Activated CD4-positive, alpha-beta memory T cell treated with anti-CD3 and anti-CD28 coated beads for 36 hours (primary cell): ENCODE measurements at regions not wholly inside any gene's neighbourhood (a gene's known extent, or its start where the extent isn't known, plus 50 kb on each side); places are given as distances from the start of the nearest gene placed in this dataset.
"Not testable (repeated sequence)": the region's sequence is repeated elsewhere in the genome, so short reads cannot be mapped to it uniquely, and the experiment has no call there.

Source experiments
- CTCF ChIA-PET: fragments of 350-600 bp; sonication (Branson Sonifier 250); formaldehyde crosslinking; loops from one replicate; lab custom pipeline; 2021; ENCODE audit warnings: antibody characterized with exemption, inconsistent platforms; lab: Charles Lee
- POLR2A ChIA-PET: fragments of 350-600 bp; sonication (Branson Sonifier 250); formaldehyde crosslinking; loops from one replicate; lab custom pipeline; 2021; ENCODE audit warnings: antibody characterized with exemption; lab: Charles Lee
- DNase-seq: peaks from one replicate; pipeline ENCODE4 v3.0.0-alpha.2; 2020
- H3K27ac Mint-ChIP-seq: one replicate; pipeline ENCODE4 v1.8.0; 2021; ENCODE audit warnings: mixed read lengths
- H3K27me3 Mint-ChIP-seq: one replicate; pipeline ENCODE4 v1.8.0; 2021; ENCODE audit warnings: mixed read lengths
- H3K36me3 Mint-ChIP-seq: one replicate; pipeline ENCODE4 v1.8.0; 2021; ENCODE audit warnings: mixed read lengths
- H3K4me1 Mint-ChIP-seq: one replicate; pipeline ENCODE4 v1.8.0; 2021; ENCODE audit warnings: low read depth, mixed read lengths
- H3K4me3 Mint-ChIP-seq: one replicate; pipeline ENCODE4 v1.8.0; 2021; ENCODE audit warnings: mild to moderate bottlenecking, mixed read lengths
- H3K9me3 Mint-ChIP-seq: one replicate; pipeline ENCODE4 v1.8.0; 2021; ENCODE audit warnings: mixed read lengths
- intact Hi-C: fragments of 100-400 bp; cut with micrococcal nuclease; formaldehyde crosslinking; loops from one replicate; pipeline ENCODE4 v1.15.1; 2023

GRCh38 chrX:139192386-139192961 is 338.1 kb upstream of the F9 start:
- Mint-ChIP-seq H3K4me3 (no peak overlapping the region), H3K27ac (no peak overlapping the region), H3K9me3 (no peaks in the 10 kb centered on the region), H3K27me3 (peaks cover 19% of the 10 kb centered on the region), H3K36me3 (no peaks in the 10 kb centered on the region), H3K4me1 (peaks cover 2% of the 10 kb centered on the region)
- CTCF ChIA-PET, result no interaction called here
- POLR2A ChIA-PET, result no interaction called here
- DNase-seq, result no peak
- intact Hi-C loops, result no loop called here

GRCh38 chrX:139191746-139192385 is 338.7 kb upstream of the F9 start:
- H3K9me3 Mint-ChIP-seq, result no peaks in the 10 kb centered on the region
- no peaks in the 10 kb centered on the region for H3K36me3 Mint-ChIP-seq
- no peak overlapping the region for H3K4me3 Mint-ChIP-seq
- no peak overlapping the region for H3K27ac Mint-ChIP-seq
- H3K4me1 Mint-ChIP-seq, result peaks cover 2% of the 10 kb centered on the region
- intact Hi-C loops, result no loop called here
- CTCF ChIA-PET, result no interaction called here
- peaks cover 17% of the 10 kb centered on the region for H3K27me3 Mint-ChIP-seq
- DNase-seq, result no peak
- POLR2A ChIA-PET, result no interaction called here

DNA sequence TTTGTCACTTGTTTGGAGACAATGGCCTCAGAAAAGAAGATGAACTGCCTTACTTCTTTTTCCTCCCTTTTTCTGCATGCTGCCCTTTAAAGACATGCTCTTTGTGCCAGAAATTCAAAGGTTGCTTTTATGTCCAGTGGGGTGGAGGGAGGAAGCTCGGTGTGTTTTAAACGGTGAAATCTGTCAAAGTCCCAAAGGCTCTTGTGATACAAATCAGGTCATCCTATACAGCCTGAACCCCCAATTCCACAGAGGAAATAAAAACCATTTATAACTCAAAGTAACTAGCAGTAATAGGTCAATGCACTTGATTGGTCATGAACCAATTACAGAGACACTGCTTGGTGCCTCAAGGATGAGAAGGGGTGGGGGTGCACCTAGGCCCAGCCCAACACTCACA is 339.3 kb upstream of the F9 start:
- CTCF ChIA-PET, result no interaction called here
- DNase-seq, result no peak
- intact Hi-C loops, result no loop called here
- Mint-ChIP-seq H3K27me3 (peaks cover 13% of the 10 kb centered on the region), H3K4me3 (no peak overlapping the region), H3K9me3 (no peaks in the 10 kb centered on the region), H3K36me3 (no peaks in the 10 kb centered on the region), H3K27ac (no peak overlapping the region), H3K4me1 (peaks cover 2% of the 10 kb centered on the region)
- POLR2A ChIA-PET, result no interaction called here

- Mint-ChIP-seq H3K9me3 (no peaks in the 10 kb centered on the region), H3K4me1 (no peaks in the 10 kb centered on the region), H3K36me3 (no peaks in the 10 kb centered on the region), H3K4me3 (no peak overlapping the region), H3K27me3 (no peaks in the 10 kb centered on the region), H3K27ac (no peak overlapping the region)
- intact Hi-C loops, result no loop called here
- ChIA-PET CTCF (no interaction called here), POLR2A (no interaction called here)
- DNase-seq, result no peak
These were observed 342.8 kb upstream of the F9 start for GRCh38 chrX:139187738-139188137.

GRCh38 chrX:139186991-139187390 is 343.5 kb upstream of the F9 start:
- no peak overlapping the region for H3K27ac Mint-ChIP-seq
- no peaks in the 10 kb centered on the region for H3K27me3 Mint-ChIP-seq
- CTCF ChIA-PET, result no interaction called here
- H3K4me1 Mint-ChIP-seq, result no peaks in the 10 kb centered on the region
- no peak for DNase-seq
- POLR2A ChIA-PET, result no interaction called here
- no peak overlapping the region for H3K4me3 Mint-ChIP-seq
- no peaks in the 10 kb centered on the region for H3K9me3 Mint-ChIP-seq
- intact Hi-C loops, result no loop called here
- H3K36me3 Mint-ChIP-seq, result no peaks in the 10 kb centered on the region

GRCh38 chrX:139179592-139179991 is 350.9 kb upstream of the F9 start:
- Mint-ChIP-seq H3K27me3 (peaks cover 5% of the 10 kb centered on the region), H3K4me3 (no peak overlapping the region), H3K36me3 (no peaks in the 10 kb centered on the region), H3K4me1 (no peaks in the 10 kb centered on the region), H3K27ac (no peak overlapping the region), H3K9me3 (no peaks in the 10 kb centered on the region)
- ChIA-PET CTCF (no interaction called here), POLR2A (no interaction called here)
- intact Hi-C loops, result no loop called here
- no peak for DNase-seq

GRCh38 chrX:139178980-139179379 is 351.6 kb upstream of the F9 start:
- Mint-ChIP-seq H3K27me3 (peaks cover 5% of the 10 kb centered on the region), H3K27ac (no peak overlapping the region), H3K9me3 (no peaks in the 10 kb centered on the region), H3K4me1 (no peaks in the 10 kb centered on the region), H3K4me3 (no peak overlapping the region), H3K36me3 (no peaks in the 10 kb centered on the region)
- ChIA-PET POLR2A (no interaction called here), CTCF (no interaction called here)
- DNase-seq, result no peak
- intact Hi-C loops, result no loop called here

- no peak for DNase-seq
- Mint-ChIP-seq H3K4me3 (no peak overlapping the region), H3K27ac (no peak overlapping the region), H3K36me3 (no peaks in the 10 kb centered on the region), H3K27me3 (peaks cover 3% of the 10 kb centered on the region), H3K4me1 (no peaks in the 10 kb centered on the region), H3K9me3 (no peaks in the 10 kb centered on the region)
- ChIA-PET POLR2A (no interaction called here), CTCF (no interaction called here)
- intact Hi-C loops, result no loop called here
These were observed 357.8 kb upstream of the F9 start for GRCh38 chrX:139172731-139173130.

DNA sequence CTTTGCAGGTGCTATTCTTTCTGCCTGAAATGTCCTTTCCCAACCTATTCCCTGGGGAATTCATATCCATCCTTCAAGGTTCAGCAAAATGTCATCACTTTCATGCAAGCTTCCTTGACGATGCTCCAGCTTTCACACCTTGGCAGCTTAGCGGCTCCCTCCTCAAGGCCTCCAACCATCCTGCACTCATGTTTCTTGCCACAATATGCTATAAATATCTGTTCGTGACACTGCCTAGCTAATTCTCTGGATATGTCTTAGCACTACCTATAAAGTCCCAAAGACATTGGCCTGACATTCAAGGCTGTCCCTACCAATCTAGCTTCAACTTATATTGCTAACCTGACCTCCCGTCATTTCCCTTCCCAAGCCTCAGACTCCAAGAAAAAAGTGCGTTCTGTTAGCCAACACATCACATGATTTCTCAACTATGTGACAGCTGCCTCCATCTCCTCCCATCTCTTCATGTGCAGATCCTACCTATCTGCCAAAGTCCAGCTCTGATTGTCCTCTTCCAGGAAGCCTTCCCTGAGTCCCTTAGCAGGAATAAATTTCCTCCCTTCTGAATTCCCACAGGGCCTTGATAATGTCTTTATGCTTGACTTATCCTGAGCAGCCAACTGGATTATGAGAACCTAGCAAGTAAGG is 359.9 kb upstream of the F9 start:
- CTCF ChIA-PET, result no interaction called here
- no peak overlapping the region for H3K27ac Mint-ChIP-seq
- no peaks in the 10 kb centered on the region for H3K27me3 Mint-ChIP-seq
- DNase-seq, result no peak
- no peaks in the 10 kb centered on the region for H3K9me3 Mint-ChIP-seq
- intact Hi-C loops, result no loop called here
- H3K4me3 Mint-ChIP-seq, result no peak overlapping the region
- H3K36me3 Mint-ChIP-seq, result no peaks in the 10 kb centered on the region
- POLR2A ChIA-PET, result no interaction called here
- no peaks in the 10 kb centered on the region for H3K4me1 Mint-ChIP-seq

- ChIA-PET CTCF (no interaction called here), POLR2A (no interaction called here)
- intact Hi-C loops, result no loop called here
- no peak overlapping the region for H3K27ac Mint-ChIP-seq
- no peaks in the 10 kb centered on the region for H3K36me3 Mint-ChIP-seq
- H3K4me3 Mint-ChIP-seq, result no peak overlapping the region
- DNase-seq, result no peak
- no peaks in the 10 kb centered on the region for H3K4me1 Mint-ChIP-seq
- H3K9me3 Mint-ChIP-seq, result no peaks in the 10 kb centered on the region
- H3K27me3 Mint-ChIP-seq, result no peaks in the 10 kb centered on the region
These were observed 363.3 kb upstream of the F9 start for GRCh38 chrX:139167282-139167681.

DNA sequence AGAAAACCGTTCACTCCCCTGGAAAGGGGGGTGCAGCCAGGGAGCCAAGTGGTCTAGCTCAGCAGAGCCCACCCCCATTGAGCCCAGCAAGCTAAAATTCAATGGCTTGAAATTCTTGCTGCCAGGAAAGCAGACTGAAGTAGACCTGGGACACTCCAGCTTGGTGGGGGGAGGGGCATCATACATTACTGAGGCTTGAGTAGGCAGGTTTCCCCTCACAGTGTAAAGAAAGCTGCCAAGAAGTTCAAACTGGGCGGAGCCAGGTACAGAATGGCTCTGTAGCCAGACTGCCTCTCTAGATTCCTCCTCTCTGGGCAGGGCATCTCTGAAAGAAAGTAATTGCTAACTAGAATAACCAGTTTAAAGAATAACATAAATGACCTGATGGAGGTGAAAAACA is 372.3 kb upstream of the F9 start:
- Mint-ChIP-seq H3K4me3 (no peak overlapping the region), H3K4me1 (no peaks in the 10 kb centered on the region), H3K9me3 (no peaks in the 10 kb centered on the region), H3K27ac (no peak overlapping the region), H3K27me3 (no peaks in the 10 kb centered on the region), H3K36me3 (no peaks in the 10 kb centered on the region)
- CTCF ChIA-PET, result no interaction called here
- DNase-seq, result no peak
- intact Hi-C loops, result no loop called here
- POLR2A ChIA-PET, result no interaction called here

DNA sequence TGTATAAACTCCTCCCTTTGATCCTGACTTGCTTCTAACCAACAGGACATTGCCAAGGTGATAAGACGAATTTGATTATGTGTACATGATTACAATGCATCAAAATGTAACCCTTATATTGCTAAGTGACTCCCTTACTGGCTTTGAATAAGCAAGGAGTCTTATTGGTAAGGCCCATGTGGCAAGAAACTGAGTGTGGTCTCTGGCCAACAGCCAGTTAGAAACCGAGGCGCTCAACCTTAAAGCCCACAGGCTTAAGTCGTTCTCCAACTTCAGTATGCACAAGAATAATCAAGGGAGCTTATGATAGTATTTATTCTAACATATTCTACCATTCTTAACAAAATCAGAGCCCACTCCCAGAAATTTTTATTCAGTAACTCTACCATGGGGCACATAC is 374.2 kb upstream of the F9 start:
- ChIA-PET CTCF (no interaction called here), POLR2A (no interaction called here)
- Mint-ChIP-seq H3K27me3 (no peaks in the 10 kb centered on the region), H3K27ac (no peak overlapping the region), H3K4me3 (no peak overlapping the region), H3K4me1 (no peaks in the 10 kb centered on the region), H3K9me3 (no peaks in the 10 kb centered on the region), H3K36me3 (no peaks in the 10 kb centered on the region)
- no peak for DNase-seq
- intact Hi-C loops, result no loop called here

DNA sequence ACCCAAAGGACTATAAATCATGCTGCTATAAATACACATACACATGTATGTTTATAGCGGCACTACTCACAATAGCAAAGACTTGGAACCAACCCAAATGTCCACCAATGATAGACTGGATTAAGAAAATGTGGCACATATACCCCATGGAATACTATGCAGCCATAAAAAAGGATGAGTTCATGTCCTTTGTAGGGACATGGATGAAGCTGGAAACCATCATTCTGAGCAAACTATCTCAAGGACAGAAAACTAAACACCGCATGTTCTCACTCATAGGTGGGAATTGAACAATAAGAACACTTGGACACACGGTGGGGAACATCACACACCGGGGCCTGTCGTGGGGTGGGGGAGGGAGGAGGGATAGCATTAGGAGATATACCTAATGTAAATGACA is 383.9 kb upstream of the F9 start:
- H3K27me3 Mint-ChIP-seq, H3K36me3 Mint-ChIP-seq, H3K4me1 Mint-ChIP-seq, H3K9me3 Mint-ChIP-seq, CTCF ChIA-PET, DNase-seq, POLR2A ChIA-PET, H3K27ac Mint-ChIP-seq, H3K4me3 Mint-ChIP-seq, intact Hi-C loops: not testable (repeated sequence)
